ENCODE measurements at regions not wholly inside any gene's neighbourhood (a gene's known extent, or its start where the extent isn't known, plus 50 kb on each side); places are given as distances from the start of the nearest gene placed in this dataset.

DNA sequence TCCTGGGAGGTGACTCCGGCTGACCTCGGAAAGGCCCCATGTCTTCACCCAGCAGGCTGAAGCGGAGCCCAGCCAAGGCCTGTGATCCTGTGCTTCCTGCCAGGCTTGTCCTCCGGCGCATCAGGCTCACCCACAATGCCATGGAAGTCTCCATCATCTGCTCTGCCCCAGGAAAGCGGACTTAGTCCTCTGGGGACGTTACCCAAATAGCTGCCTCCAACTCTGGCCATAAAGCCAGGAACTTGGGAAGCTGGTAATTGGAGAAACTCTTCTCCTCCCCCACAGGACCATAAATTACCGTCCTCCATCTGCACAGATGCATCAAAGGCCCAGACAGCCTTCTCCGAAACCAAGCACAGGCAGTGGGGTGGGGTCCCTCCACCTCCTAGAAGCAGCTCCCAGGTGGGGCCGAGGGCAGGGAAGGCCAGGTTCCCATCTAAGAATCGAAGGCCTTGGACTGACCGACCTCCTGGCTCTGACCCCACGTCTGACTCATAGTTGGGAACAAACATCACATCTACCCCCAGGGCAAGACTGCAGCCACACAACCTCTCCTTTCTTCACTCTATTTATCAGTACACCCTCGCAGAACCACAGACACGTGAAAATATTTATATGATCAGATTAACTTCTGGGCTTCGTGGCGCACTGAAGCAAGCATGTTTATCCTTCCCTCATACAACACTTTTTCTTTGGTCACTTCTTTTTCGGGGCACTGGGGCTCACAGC, 56.4 kb downstream of the PITPNM2 start (continued):
- TF ChIP-seq, protein P1, sequence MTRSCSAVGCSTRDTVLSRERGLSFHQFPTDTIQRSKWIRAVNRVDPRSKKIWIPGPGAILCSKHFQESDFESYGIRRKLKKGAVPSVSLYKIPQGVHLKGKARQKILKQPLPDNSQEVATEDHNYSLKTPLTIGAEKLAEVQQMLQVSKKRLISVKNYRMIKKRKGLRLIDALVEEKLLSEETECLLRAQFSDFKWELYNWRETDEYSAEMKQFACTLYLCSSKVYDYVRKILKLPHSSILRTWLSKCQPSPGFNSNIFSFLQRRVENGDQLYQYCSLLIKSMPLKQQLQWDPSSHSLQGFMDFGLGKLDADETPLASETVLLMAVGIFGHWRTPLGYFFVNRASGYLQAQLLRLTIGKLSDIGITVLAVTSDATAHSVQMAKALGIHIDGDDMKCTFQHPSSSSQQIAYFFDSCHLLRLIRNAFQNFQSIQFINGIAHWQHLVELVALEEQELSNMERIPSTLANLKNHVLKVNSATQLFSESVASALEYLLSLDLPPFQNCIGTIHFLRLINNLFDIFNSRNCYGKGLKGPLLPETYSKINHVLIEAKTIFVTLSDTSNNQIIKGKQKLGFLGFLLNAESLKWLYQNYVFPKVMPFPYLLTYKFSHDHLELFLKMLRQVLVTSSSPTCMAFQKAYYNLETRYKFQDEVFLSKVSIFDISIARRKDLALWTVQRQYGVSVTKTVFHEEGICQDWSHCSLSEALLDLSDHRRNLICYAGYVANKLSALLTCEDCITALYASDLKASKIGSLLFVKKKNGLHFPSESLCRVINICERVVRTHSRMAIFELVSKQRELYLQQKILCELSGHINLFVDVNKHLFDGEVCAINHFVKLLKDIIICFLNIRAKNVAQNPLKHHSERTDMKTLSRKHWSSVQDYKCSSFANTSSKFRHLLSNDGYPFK (CRISPR knock-in tag; IDR thresholded peaks at IDR 0.05; ENCODE audit: borderline replicate concordance): no peak
- TF ChIP-seq GABPB1 (CRISPR knock-in tag; IDR thresholded peaks at IDR 0.05) (no peak), ARNT (IDR thresholded peaks at IDR 0.05) (no peak), PPARG (CRISPR knock-in tag; conservative IDR thresholded peaks at IDR 0.05) (no peak), AGO1 (IDR thresholded peaks at IDR 0.05; ENCODE audit: low read depth, low read length, poor library complexity, severe bottlenecking) (no peak), THYN1 (CRISPR knock-in tag; IDR thresholded peaks at IDR 0.05; ENCODE audit: borderline replicate concordance, low read depth) (no peak; the same call in 1 of the 2 replicates), ZNF44 (CRISPR knock-in tag; IDR thresholded peaks at IDR 0.05) (no peak), NR2C2 (CRISPR knock-in tag; IDR thresholded peaks at IDR 0.05; ENCODE audit: borderline replicate concordance) (peak; percentile 51; the same call in 1 of the 2 replicates), YEATS2 (CRISPR knock-in tag; IDR thresholded peaks at IDR 0.05; ENCODE audit: borderline replicate concordance) (no peak), ZFAT (CRISPR knock-in tag; conservative IDR thresholded peaks at IDR 0.05) (no peak), PAWR (CRISPR knock-in tag; IDR thresholded peaks at IDR 0.05; ENCODE audit: borderline replicate concordance) (no peak), ZBTB8A (CRISPR knock-in tag; IDR thresholded peaks at IDR 0.05; ENCODE audit: borderline replicate concordance, low read depth) (no peak), RARG (CRISPR knock-in tag; IDR thresholded peaks at IDR 0.05; ENCODE audit: low read depth) (no peak), ZNF138 (CRISPR knock-in tag; IDR thresholded peaks at IDR 0.05; ENCODE audit: low read depth) (no peak), SMAD3 (CRISPR knock-in tag; IDR thresholded peaks at IDR 0.05) (0 out of 2 replicates have a peak, but pooled peaks have one; percentile 26)
- TF ChIP-seq, protein P2, sequence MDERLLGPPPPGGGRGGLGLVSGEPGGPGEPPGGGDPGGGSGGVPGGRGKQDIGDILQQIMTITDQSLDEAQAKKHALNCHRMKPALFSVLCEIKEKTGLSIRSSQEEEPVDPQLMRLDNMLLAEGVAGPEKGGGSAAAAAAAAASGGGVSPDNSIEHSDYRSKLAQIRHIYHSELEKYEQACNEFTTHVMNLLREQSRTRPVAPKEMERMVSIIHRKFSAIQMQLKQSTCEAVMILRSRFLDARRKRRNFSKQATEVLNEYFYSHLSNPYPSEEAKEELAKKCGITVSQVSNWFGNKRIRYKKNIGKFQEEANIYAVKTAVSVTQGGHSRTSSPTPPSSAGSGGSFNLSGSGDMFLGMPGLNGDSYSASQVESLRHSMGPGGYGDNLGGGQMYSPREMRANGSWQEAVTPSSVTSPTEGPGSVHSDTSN (CRISPR knock-in tag; IDR thresholded peaks at IDR 0.05): no peak
- TF ChIP-seq, protein P3, sequence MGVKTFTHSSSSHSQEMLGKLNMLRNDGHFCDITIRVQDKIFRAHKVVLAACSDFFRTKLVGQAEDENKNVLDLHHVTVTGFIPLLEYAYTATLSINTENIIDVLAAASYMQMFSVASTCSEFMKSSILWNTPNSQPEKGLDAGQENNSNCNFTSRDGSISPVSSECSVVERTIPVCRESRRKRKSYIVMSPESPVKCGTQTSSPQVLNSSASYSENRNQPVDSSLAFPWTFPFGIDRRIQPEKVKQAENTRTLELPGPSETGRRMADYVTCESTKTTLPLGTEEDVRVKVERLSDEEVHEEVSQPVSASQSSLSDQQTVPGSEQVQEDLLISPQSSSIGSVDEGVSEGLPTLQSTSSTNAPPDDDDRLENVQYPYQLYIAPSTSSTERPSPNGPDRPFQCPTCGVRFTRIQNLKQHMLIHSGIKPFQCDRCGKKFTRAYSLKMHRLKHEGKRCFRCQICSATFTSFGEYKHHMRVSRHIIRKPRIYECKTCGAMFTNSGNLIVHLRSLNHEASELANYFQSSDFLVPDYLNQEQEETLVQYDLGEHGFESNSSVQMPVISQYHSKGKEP (CRISPR knock-in tag; IDR thresholded peaks at IDR 0.05): no peak
- TF ChIP-seq, protein P4, sequence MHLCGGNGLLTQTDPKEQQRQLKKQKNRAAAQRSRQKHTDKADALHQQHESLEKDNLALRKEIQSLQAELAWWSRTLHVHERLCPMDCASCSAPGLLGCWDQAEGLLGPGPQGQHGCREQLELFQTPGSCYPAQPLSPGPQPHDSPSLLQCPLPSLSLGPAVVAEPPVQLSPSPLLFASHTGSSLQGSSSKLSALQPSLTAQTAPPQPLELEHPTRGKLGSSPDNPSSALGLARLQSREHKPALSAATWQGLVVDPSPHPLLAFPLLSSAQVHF (CRISPR knock-in tag; IDR thresholded peaks at IDR 0.05): no peak
- TF ChIP-seq, protein P5, sequence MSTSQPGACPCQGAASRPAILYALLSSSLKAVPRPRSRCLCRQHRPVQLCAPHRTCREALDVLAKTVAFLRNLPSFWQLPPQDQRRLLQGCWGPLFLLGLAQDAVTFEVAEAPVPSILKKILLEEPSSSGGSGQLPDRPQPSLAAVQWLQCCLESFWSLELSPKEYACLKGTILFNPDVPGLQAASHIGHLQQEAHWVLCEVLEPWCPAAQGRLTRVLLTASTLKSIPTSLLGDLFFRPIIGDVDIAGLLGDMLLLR (CRISPR knock-in tag; IDR thresholded peaks at IDR 0.05): no peak

All from HepG2 (cell line).